HG02571 (cell line): ENCODE measurements at regions not wholly inside any gene's neighbourhood (a gene's known extent, or its start where the extent isn't known, plus 50 kb on each side); places are given as distances from the start of the nearest gene placed in this dataset.
"Not testable (repeated sequence)": the region's sequence is repeated elsewhere in the genome, so short reads cannot be mapped to it uniquely, and the experiment has no call there.

Experiments used
- ATAC-seq: cut with Tn5 transposase; IDR thresholded peaks from one replicate; pipeline ENCODE4 v1.9.1; 2021; ENCODE audit warnings: mild to moderate bottlenecking, moderate library complexity; ENCODE audit not compliant: unreplicated experiment

DNA sequence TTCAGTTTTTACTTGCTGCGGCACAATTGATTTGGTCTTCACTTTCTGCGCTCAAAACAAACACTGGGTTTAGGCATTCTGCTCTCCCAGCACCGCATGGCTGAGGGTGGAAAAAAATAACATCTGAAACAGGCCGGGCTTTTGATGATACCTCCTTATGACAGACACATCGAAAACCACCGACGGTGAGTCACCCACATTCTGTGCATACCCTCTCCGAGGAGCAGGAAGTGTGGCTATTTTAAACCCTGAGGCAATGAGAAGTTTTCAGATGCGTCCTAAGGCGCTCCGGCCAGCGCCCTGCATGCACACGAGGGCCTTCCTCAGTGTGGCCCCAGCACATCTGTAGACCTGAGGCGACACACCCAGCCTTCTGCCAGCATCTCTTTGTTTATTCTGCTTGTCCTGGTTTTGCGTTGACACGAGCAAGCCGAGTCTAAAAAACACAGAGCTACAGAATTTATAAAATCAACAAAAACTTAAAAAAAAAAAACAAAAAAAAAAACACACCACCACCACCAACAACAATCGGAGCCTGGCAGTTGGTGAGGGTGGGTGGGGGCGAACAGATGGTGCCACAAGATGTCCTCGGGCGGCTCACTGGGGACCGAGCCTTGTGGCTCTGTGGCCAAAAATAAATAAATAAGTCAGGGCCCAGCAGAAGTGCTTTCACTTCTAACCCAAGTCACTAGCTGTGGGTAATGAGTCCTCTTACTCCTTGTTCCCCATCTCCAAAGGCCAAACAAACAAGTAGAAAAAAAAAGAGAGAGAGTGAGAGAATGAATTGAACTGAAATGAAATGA, 162.6 kb upstream of the IRF2BP2 start:
- peak; percentile 86 for ATAC-seq

DNA sequence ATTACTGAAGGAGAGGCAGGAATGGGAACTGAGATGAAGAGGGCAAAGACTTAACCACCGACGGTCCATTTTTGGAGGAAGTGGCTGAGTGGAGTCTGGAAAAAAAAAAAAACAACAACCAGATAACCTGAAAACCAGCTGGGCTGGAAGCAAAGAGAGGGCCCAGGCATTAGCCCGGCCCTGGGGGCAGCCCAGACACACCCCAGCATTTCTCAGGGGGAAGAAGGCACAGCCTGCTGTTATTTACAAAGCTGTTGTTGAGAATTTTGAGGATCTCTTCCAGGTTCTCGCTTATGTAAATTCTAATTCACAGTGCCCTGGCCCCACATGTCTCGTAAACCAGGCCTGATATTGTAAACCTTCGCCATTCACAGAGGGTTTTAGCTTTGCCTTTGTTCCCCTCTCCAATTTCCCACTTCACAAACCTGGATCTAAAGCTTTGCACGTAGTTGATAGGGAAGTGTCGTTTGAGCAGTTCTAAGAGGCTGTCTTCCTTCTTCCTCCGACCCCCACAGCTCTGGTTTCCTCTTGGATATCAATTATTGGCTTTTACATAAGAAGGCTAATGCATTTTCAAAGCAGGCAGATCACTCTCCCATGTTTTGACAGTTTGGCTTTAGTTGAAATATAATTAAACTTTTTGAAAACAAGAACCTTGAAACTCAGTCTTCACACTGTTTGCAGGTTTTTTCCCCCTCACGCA, 161.8 kb upstream of the IRF2BP2 start:
- ATAC-seq = no peak

DNA sequence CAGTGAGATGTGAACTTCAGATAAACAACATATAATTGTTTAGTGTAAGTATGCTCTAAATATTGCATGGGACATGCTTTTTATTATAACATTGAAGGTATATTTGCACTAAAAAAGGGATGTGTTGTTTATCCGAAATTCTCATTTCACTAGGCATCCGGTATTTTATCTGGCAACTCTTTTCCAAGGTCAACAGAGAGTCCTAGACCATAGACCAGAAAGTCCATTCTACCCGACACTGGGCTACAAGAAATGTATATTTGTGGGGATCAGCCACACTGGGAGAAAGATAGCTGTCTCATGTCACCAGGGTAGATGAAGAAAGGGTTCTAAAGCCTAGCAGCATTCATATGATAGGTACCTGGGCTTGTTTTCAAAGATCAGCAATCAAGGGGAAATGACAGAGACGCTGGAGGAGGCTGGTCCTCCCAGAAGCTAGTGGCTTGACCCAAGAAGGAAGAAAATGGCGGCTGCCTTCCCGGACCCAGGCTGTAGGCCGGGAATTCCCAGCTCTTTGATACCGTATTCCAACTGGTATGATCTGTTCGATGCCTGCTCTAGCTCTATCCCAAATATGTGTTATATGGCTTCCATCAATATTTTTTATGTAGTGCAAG, 161.1 kb upstream of the IRF2BP2 start:
- no peak for ATAC-seq

DNA sequence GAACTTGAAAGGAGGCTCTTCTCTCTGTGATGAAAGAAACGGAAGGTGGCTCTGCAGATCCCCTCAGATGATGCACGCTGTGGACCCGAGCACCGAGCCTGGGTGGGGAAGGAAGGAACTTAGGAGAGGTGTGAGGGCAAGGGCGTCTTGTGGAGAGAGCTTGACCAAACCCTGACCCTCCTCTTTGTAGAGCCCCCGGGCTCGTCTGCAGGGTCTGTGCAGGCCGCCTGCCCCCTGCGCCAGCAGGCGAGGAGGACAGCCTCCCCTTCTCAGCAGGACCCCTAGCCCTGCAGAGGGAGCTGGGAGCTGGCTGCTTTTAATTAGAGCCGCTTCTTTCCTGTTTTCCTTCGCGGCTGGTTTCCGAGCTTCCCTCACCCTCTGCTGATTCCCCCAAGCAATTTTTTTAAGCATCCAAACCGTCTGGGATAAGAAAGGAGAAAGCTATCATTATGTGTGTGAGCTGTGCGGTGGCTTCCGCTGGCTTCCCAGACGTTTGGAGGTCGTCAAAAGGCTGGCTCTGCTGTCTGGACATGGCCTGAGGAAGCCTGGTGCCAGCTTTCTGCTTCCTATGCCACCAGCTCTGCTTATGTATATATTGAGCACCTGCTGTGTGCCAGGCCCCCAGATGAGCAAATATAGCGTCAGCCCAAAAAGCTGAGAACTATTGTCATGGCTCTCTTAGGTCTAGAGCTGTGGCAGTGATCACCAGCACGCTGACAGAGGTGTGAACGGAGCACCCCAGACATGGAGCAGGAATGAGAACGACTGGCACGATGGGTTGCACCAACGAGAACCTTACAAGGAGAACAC, 160.2 kb upstream of the IRF2BP2 start:
- ATAC-seq = no peak

DNA sequence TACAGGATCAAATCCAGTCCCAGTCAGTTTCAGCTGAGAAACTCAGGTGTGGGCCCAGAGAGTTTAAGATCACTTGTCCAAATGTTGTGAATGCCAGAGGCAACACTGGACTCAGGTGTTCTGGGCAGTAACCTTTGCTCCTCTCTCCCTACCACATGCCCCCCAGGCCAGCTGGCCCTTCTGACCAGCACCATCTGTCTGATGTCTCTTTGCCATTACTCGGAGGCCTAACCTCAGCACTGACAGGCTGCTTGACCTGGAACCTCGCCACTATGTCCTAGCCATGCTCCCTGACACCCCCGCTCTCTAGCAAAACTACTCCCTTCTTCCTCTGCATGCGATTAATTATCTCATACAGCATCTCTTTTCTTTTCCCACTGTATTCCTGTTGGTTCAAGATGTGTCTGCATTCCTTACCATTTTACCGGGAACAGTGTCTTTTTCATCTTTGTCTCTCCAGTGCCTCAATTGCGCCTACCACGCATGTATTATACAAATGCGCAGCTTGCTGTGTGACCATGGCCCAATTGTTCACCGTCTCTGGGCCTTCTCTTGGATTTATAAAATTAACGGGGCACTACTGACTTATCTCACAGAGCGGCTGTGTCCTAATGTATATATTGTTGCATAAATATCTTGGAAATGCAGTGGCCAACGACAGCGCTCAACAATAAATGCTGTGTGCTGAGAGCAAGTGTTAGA, 159.5 kb upstream of the IRF2BP2 start:
- ATAC-seq = no peak

DNA sequence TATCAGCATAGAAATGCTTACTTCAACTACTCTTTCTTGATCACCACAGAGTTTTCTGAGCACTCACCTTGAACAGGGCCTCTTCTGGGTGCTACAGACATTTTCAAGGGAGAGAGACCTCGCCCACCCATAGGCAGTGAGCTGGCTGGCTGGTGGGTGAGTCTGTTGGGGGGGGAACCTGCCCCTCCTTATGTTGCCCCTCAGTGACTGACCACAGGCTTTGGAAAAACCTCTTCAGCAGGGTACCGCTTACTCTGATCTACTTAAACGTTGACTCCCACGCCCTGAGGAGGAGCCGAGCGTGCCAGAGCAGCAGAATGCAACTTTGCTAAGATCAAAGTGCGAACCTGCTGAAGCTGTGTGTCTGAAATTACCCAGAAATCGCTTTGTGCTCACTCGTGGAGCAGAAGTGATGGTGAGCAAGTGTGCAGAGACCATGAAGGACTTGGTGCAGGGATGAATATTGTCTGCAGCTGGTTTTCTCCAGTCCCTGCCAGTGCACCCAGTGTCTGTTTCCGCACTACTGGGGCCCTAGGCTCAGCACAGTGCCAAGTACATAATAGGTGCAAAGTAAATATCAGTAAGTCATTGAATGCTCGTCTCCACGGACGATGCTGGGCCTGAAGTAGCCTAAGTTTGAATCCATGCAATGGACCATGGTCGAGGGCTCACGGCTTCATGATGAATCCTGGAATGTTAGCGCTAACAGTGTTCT, 158.7 kb upstream of the IRF2BP2 start:
- ATAC-seq = no peak

DNA sequence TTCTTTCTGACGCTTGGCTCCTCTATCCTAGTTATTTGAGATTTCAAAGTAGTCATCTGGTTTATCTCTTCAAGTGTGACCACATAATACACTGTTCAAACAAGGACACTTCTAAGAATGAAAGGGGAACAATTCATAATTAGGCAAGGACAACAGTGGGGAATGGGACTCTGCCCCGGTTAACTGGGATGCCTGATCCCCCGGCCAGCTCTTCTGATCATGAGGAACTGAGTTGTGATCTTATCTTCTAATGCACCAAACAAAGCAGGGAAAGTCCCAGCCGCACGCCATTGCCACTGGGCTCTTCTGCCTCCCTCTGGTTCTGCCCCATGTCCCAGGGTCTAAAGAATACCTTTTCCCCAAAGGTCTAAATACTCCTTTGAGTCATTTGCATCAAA, 158.2 kb upstream of the IRF2BP2 start:
- no peak for ATAC-seq

DNA sequence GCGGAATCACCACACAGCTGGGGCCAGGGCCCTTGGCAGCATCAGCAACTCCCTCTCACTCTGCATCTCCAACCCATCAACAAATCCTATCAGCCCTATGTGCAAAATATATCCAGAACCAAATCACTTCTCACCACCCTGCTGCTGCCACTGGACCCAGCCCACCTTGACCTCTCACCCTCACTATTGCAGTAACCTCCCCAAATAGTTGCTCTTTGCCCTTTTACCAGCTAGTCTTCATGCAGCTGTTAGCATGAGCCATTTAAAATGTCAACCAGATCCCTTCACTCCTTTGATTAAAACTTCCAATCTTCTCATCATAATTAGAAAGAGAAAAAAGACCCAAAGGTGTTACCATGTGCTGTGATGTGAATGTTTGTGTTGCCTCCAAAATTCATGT, 155.7 kb upstream of the IRF2BP2 start:
- ATAC-seq = no peak

DNA sequence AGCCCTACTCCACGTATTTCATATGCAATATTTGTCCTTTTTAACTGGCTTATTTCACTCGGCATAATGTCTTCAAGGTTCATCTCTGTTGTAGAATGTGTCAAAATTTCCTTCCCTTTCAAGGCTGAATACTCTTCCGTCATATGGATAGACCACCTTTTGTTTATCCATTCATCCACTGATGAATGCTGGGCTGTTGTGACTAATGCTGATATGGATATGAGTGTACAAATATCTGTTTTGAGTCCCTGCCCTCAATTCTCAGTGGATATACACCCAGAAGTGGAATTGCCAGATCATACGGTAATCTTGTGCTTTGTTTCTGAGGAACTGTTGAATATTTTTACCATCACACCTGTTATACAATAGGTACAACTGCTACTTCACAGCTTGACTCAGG, 155.2 kb upstream of the IRF2BP2 start:
- no peak for ATAC-seq

DNA sequence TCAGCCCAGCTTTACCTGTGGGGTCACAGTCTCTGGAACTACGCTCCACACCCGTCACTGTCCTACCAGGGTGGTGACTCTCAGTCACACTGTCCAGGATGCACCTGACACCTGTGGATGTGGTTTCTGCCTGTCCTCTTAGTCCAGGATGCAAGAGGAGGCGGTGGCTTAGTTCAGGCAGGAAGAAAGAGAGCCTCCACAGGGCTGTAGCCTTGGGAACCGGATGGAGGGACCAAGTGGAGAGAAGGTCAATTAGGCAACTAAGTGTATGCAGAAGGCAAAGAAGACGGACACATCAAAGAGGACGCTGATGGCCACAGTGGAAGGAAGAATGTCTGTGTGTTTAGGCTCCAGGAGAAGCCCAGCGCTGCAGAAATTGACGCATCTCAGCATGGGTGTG, 153.9 kb upstream of the IRF2BP2 start:
- ATAC-seq = no peak

DNA sequence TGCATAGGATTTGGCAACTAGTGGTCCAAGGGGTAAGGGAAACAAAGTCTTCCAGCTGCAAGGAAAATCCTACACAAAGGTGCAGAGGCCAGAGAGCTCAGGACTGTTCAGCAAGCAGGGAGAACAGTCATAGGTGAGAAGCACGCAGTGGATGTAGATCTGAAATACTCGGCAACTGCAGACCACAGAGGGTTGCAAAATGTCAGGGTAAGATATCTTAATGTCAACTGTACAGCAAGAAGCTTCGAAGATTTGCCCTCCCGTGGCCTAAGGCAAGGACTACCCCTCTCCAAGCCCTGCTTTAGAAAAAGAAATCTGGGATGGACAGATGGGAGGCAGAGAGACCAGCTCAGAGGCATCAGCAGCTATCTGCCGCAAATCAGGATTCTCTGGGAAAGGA, 153.4 kb upstream of the IRF2BP2 start:
- ATAC-seq = no peak

DNA sequence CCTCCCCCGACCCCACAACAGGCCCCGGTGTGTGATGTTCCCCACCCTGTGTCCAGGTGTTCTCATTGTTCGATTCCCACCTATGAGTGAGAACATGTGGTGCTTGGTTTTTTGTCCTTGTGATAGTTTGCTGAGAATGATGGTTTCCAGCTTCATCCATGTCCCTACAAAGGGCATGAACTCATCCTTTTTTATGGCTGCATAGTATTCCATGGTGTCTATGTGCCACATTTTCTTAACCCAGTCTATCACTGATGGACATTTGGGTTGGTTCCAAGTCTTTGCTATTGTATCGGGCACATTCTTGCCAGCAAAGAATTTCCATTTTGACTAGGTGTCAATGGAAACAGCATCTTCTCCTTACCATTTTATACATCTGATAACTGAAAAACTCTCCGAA, 152.1 kb upstream of the IRF2BP2 start:
- not testable (repeated sequence) for ATAC-seq

DNA sequence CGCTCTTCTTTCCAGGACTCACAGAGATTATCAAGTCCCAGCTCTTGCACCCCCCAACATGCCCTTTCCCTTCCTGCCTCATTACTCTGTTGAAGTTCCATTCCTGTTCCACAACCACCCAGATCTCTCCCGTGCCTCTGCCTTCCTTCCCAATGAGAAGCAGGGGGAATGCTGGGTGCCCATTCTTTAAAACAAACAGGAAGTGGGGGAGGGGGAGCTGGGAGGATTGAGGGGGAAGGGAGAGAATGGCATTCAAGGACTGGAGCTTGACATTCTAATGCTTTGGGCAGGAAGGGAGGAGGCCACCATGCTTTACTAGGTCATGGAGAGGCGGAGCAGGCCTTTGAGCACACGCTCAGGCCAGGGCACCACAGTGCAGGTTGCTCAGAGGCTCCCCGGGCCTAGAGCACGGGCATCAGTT, 150.3 kb upstream of the IRF2BP2 start:
- no peak for ATAC-seq

DNA sequence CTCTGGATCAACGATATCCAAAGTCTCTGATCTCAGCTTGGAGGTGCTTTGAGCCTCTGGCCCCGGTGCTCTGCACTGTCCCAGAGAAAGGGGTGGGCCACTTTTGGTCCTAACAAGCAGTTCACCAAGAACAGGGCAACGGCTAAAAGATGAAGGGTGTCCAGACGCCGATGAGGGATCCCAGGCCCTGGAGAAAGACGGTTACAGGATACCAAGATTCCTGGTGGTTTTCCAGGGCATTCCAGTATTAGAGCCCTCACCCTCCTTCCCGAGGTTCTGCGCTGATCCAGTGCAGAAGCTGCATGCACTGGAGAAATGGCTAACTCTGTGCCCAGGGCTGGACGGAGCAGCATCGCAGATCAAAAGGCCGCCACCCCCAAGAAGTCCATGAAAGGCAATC, 149.9 kb upstream of the IRF2BP2 start:
- ATAC-seq = no peak

DNA sequence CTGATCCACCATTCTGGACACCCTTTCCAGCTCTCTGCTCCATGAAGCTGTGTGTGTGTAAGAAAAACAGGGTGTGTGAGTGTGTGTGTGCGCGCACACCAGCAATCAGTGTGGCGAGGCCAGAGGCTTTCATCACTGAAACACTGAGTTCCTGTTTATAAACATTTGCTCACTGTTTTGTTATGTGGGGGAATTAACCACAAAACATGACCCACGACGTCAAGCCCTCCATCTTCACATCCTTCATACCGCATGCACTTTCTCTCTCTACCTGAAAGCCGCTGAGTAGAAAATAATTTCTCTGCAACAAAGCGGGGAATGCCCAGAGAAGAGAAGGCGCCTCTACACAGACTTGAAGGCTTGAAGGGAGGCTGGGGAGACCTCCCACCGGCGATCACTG, 148.9 kb upstream of the IRF2BP2 start:
- no peak for ATAC-seq

DNA sequence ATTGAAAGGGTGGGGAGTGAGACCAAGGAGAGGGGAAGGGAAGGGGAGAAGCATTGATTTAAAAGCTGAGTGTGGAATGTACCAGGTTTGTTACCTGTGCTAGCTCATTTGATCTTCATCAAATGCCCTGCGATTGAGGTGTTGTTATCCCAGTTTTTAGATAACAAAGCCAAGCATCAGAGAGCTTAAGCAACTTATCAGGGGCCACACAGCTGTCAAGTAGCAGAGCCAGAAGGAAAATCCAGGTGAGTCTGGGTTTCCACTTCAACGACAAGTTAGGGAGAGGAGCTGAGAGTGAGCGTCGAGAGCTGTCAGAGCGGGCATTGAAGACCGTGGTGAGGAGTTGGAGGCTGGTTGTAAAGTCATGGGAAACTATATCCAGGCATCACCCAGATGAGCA, 146.9 kb upstream of the IRF2BP2 start:
- ATAC-seq = no peak

DNA sequence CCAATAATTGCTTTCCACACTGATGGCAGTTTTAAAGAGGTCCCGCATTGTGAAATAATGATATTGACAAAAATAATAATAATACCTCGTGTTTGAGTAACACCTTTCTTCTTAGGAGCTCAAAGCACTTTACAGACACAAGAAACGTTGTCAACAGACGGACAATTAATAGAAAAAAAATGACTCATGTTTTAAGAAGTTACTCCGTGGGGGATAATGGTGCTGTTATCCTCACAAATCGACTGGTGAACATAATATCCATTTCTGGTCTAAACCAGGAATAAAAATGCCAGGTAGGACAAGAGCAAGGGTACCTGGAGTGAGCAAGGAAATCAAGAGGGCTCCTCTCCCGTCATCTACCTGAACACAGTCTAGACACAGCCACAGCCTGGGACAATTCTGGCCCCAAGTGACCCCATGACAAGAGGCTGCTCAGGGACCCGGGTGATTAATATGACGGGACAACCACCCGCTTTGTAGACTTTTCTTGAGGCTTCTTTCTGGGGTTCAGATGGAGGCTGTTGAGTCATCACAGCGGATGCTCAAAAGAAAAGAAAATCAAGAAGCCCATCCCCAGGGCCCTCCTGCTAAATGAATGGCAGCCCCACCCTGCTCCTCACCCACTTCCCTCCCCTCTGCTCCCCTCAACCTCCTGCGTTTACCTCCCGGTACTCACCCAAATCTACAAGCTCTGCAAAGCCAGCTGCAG, 146.2 kb upstream of the IRF2BP2 start:
- ATAC-seq = no peak

DNA sequence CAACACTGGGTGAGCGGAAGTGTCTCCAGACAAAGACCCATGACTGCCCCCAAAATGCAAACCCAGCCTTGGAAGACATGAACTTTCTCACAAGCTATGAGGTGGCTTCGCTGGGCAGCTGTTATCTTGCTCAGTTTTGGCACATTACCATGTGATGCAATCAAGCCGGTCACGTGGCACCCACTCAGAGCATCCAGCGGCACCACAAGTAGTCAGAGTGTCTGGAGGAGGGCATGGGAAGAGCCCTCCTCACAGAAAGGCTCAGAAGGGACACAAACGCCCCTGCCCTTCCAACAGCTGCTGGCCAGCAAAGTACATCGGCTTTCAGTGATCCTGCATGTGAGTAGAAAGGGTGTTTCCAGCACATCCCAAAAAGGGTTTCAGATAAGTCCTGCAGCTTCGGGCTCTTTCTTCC, 145.5 kb upstream of the IRF2BP2 start:
- no peak for ATAC-seq

DNA sequence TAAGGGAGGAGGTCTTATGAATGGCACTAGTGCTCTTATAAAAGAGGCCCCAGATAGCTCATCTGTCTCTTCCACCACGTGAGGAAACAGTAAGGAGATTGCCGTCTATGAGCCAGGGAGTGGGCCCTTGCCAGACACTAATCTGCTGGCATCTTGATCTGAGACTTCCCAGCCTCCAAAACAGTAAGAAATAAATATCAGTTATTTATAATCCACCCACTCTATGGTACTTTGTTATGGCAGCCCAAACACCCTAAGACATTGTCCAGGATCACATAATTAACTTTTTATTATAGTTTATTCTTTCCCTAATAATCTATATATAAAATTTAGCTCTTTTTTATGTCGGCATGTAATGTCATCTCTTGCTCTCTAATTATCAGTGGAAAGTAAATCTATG, 144.0 kb upstream of the IRF2BP2 start:
- no peak for ATAC-seq
